Keratinocyte (primary cell): ENCODE measurements at regions not wholly inside any gene's neighbourhood (a gene's known extent, or its start where the extent isn't known, plus 50 kb on each side); places are given as distances from the start of the nearest gene placed in this dataset.
"Not testable (repeated sequence)": the region's sequence is repeated elsewhere in the genome, so short reads cannot be mapped to it uniquely, and the experiment has no call there.

Experiments used
- DNase-seq: peaks from one replicate; pipeline ENCODE4 v3.0.0-alpha.2; 2011; ENCODE audit warnings: low read depth, missing footprints, low spot score
- FAIRE-seq: peaks from 2 replicates; lab custom pipeline; 2011; peaks lifted over from hg19 to GRCh38; lab: Jason Lieb, UNC
- H2AFZ ChIP-seq: 2 replicates; pipeline ENCODE4 v1.6.0; 2012; ENCODE audit warnings: low read length, control low read depth, inconsistent platforms; ENCODE audit not compliant: control insufficient read depth
- H3K27ac ChIP-seq: 2 replicates; pipeline ENCODE4 v1.5.1; 2011; ENCODE audit warnings: low read length; ENCODE audit not compliant: control insufficient read depth, insufficient read depth
- H3K27me3 ChIP-seq: 3 replicates; pipeline ENCODE4 v1.6.0; 2011; ENCODE audit warnings: low read length; ENCODE audit not compliant: control insufficient read depth, insufficient read depth; ENCODE audit errors: extremely low read depth
- H3K36me3 ChIP-seq, 2 experiments: 2 replicates in 1 of 2; 3 replicates in 1 of 2; pipeline ENCODE4 v1.5.1; 2011; ENCODE audit warnings: low read length in 2 of 2, mild to moderate bottlenecking in 1 of 2; ENCODE audit not compliant: control insufficient read depth in 2 of 2, insufficient read depth in 2 of 2; ENCODE audit errors: extremely low read depth in 1 of 2
- H3K4me1 ChIP-seq: 3 replicates; pipeline ENCODE4 v1.5.1; 2011; ENCODE audit warnings: low read length; ENCODE audit not compliant: control insufficient read depth, insufficient read depth; ENCODE audit errors: extremely low read depth
- H3K4me2 ChIP-seq: 3 replicates; pipeline ENCODE4 v1.6.0; 2011; ENCODE audit warnings: low read depth, low read length; ENCODE audit not compliant: control insufficient read depth, insufficient read depth; ENCODE audit errors: extremely low read depth
- H3K4me3 ChIP-seq, 3 experiments: fragments of 200-600 bp in 1 of 3; sonication (generic) in 1 of 3; 2 replicates in 2 of 3; 3 replicates in 1 of 3; pipeline ENCODE4 v1.5.1; 2011 to 2016; ENCODE audit warnings: low read length in 3 of 3, mild to moderate bottlenecking in 3 of 3, control low read depth in 2 of 3, inconsistent platforms in 1 of 3, low read depth in 1 of 3, mixed read lengths in 1 of 3, mixed run types in 1 of 3, moderate library complexity in 1 of 3; ENCODE audit not compliant: control insufficient read depth in 2 of 3, insufficient read depth in 2 of 3; ENCODE audit errors: extremely low read depth in 1 of 3
- H3K79me2 ChIP-seq: 2 replicates; pipeline ENCODE4 v1.6.0; 2012; ENCODE audit warnings: low read length; ENCODE audit not compliant: control insufficient read depth, insufficient read depth
- H3K9ac ChIP-seq: 3 replicates; pipeline ENCODE4 v1.6.0; 2011; ENCODE audit warnings: low read length; ENCODE audit not compliant: control insufficient read depth, insufficient read depth; ENCODE audit errors: extremely low read depth
- H3K9me1 ChIP-seq: 3 replicates; pipeline ENCODE4 v1.6.0; 2011; ENCODE audit warnings: low read length; ENCODE audit not compliant: control insufficient read depth, insufficient read depth; ENCODE audit errors: extremely low read depth
- H3K9me3 ChIP-seq: 2 replicates; pipeline ENCODE4 v1.5.1; 2012; ENCODE audit warnings: low read depth, low read length; ENCODE audit not compliant: control insufficient read depth
- H4K20me1 ChIP-seq: 3 replicates; pipeline ENCODE4 v1.6.0; 2011; ENCODE audit warnings: low read length; ENCODE audit not compliant: control insufficient read depth, insufficient read depth; ENCODE audit errors: extremely low read depth
- CTCF ChIP-seq, 3 experiments: IDR thresholded peaks in 1 of 3; conservative IDR thresholded peaks in 1 of 3; optimal IDR thresholded peaks in 1 of 3; 2 replicates in 2 of 3; 3 replicates in 1 of 3; pipeline versions ENCODE3 to v1.5.1; 2011; ENCODE audit warnings: low read length in 3 of 3, mild to moderate bottlenecking in 3 of 3, moderate library complexity in 2 of 3, control low read depth in 1 of 3, inconsistent platforms in 1 of 3; ENCODE audit not compliant: insufficient read depth in 2 of 3; ENCODE audit errors: extremely low read depth in 1 of 3
- EZH2 ChIP-seq: IDR thresholded peaks from one replicate; pipeline ENCODE4 v1.6.1; 2012; ENCODE audit warnings: inconsistent platforms, mild to moderate bottlenecking, low read length, moderate library complexity
- dilution Hi-C: fragments of 300-500 bp; cut with MboI; formaldehyde crosslinking; loops from one replicate; pipeline ENCODE4 v1.7.0; 2020; ENCODE audit warnings: low sequenced_read_pairs; ENCODE audit not compliant: extremely low pct_ligation_motif_present

- dilution Hi-C loops: no loop called here
Measured at GRCh38 chr12:18888047-18888446, 150.1 kb downstream of the CAPZA3 start.

GRCh38 chr12:18890621-18891020, 152.7 kb downstream of the CAPZA3 start:
- H3K4me2 ChIP-seq, H4K20me1 ChIP-seq, dilution Hi-C loops, H3K79me2 ChIP-seq, H3K9me1 ChIP-seq, H3K4me1 ChIP-seq, H2AFZ ChIP-seq, H3K4me3 ChIP-seq, H3K27ac ChIP-seq, H3K9ac ChIP-seq, DNase-seq, H3K9me3 ChIP-seq, H3K27me3 ChIP-seq, FAIRE-seq, H3K36me3 ChIP-seq: not testable (repeated sequence)

More at GRCh38 chr12:18888047-18888446, 150.1 kb downstream of the CAPZA3 start:
- Histone ChIP-seq H3K9ac (no peak overlapping the region), H3K4me1 (no peaks in the 10 kb centered on the region), H3K9me1 (no peaks in the 10 kb centered on the region), H3K79me2 (no peaks in the 10 kb centered on the region), H3K27me3 (no peaks in the 10 kb centered on the region), H3K4me3 (no peak overlapping the region), H3K4me2 (no peak overlapping the region), H2AFZ (no peak overlapping the region), H3K36me3 (no peaks in the 10 kb centered on the region), H3K27ac (no peak overlapping the region), H3K9me3 (no peaks in the 10 kb centered on the region), H4K20me1 (no peaks in the 10 kb centered on the region)
- TF ChIP-seq EZH2: no peak
- TF ChIP-seq CTCF (optimal IDR thresholded peaks at IDR 0.05 in 1 of 3, IDR thresholded peaks at IDR 0.05 in 1 of 3, conservative IDR thresholded peaks at IDR 0.05 in 1 of 3; ENCODE audit: extremely low read depth in 1 of 3, insufficient read depth in 2 of 3, low read length in 3 of 3): no peak
- DNase-seq: no peak
- no peak for FAIRE-seq

- Histone ChIP-seq H3K27me3 (no peaks in the 10 kb centered on the region), H3K4me1 (no peaks in the 10 kb centered on the region), H3K4me2 (no peak overlapping the region), H3K9me3 (no peaks in the 10 kb centered on the region), H3K9ac (no peak overlapping the region), H3K79me2 (no peaks in the 10 kb centered on the region), H3K4me3 (no peak overlapping the region), H3K9me1 (no peaks in the 10 kb centered on the region), H4K20me1 (no peaks in the 10 kb centered on the region), H3K27ac (no peak overlapping the region), H3K36me3 (no peaks in the 10 kb centered on the region), H2AFZ (no peak overlapping the region)
- FAIRE-seq (no peak), DNase-seq (no peak)
- dilution Hi-C loops: no loop called here
- no peak for TF ChIP-seq EZH2
- TF ChIP-seq CTCF (optimal IDR thresholded peaks at IDR 0.05 in 1 of 3, IDR thresholded peaks at IDR 0.05 in 1 of 3, conservative IDR thresholded peaks at IDR 0.05 in 1 of 3; ENCODE audit: extremely low read depth in 1 of 3, insufficient read depth in 2 of 3, low read length in 3 of 3): no peak
Measured at GRCh38 chr12:18895540-18895939, 157.6 kb downstream of the CAPZA3 start.
